ENCODE measurements at regions not wholly inside any gene's neighbourhood (a gene's known extent, or its start where the extent isn't known, plus 50 kb on each side); places are given as distances from the start of the nearest gene placed in this dataset.

GRCh38 chr5:96149546-96149945, 187.9 kb upstream of the ELL2 start:
- no peak overlapping the region for H3K4me3 ChIP-seq (ENCODE audit: low read depth, poor library complexity, severe bottlenecking)
- DNase-seq (ENCODE audit: low spot score in 2 of 2), result peak in 1 of 2 donors; percentile 47
- intact Hi-C loops (cut with DNase I; ENCODE audit: low total_unique reads), result no loop called here
- WGBS, 2 donors, result 44 to 69% methylated on average over 1 of the region's 1 CpG
- TF ChIP-seq POLR2A (IDR thresholded peaks at IDR 0.05) (no peak), CTCF (IDR thresholded peaks at IDR 0.05) (no peak)

- intact Hi-C loops (cut with DNase I; ENCODE audit: low total_unique reads), result no loop called here
- no peak overlapping the region for H3K4me3 ChIP-seq (ENCODE audit: low read depth, poor library complexity, severe bottlenecking)
- 60 to 73% methylated on average over 2 of the region's 2 CpGs for WGBS, 2 donors
- TF ChIP-seq POLR2A (IDR thresholded peaks at IDR 0.05) (no peak), CTCF (IDR thresholded peaks at IDR 0.05) (no peak)
- DNase-seq (ENCODE audit: low spot score in 2 of 2), result no peak
Measured at GRCh38 chr5:96149021-96149420, 187.4 kb upstream of the ELL2 start.

- H3K4me3 ChIP-seq (ENCODE audit: low read depth, poor library complexity, severe bottlenecking), result no peak overlapping the region
- TF ChIP-seq POLR2A (IDR thresholded peaks at IDR 0.05) (no peak), CTCF (IDR thresholded peaks at IDR 0.05) (no peak)
- 74 to 77% methylated on average over 4 of the region's 4 CpGs for WGBS, 2 donors
- intact Hi-C loops (cut with DNase I; ENCODE audit: low total_unique reads), result no loop called here
- DNase-seq (ENCODE audit: low spot score in 2 of 2), result no peak
Measured at GRCh38 chr5:96148376-96148775, 186.7 kb upstream of the ELL2 start.

GRCh38 chr5:96147866-96148265, 186.2 kb upstream of the ELL2 start:
- intact Hi-C loops (cut with DNase I; ENCODE audit: low total_unique reads), result no loop called here
- DNase-seq (ENCODE audit: low spot score in 2 of 2), result no peak
- 94 to 98% methylated on average over 2 of the region's 2 CpGs for WGBS, 2 donors
- no peak overlapping the region for H3K4me3 ChIP-seq (ENCODE audit: low read depth, poor library complexity, severe bottlenecking)
- TF ChIP-seq POLR2A (IDR thresholded peaks at IDR 0.05) (no peak), CTCF (IDR thresholded peaks at IDR 0.05) (no peak)

GRCh38 chr5:96146675-96147074, 185.0 kb upstream of the ELL2 start:
- no peak for DNase-seq (ENCODE audit: low spot score in 2 of 2)
- no peak overlapping the region for H3K4me3 ChIP-seq (ENCODE audit: low read depth, poor library complexity, severe bottlenecking)
- TF ChIP-seq CTCF (IDR thresholded peaks at IDR 0.05) (no peak), POLR2A (IDR thresholded peaks at IDR 0.05) (no peak)
- WGBS, 2 donors, result 68 to 73% methylated on average over 2 of the region's 2 CpGs
- intact Hi-C loops (cut with DNase I; ENCODE audit: low total_unique reads), result no loop called here

GRCh38 chr5:96144289-96144688, 182.6 kb upstream of the ELL2 start:
- no peak for DNase-seq (ENCODE audit: low spot score in 2 of 2)
- 47 to 56% methylated on average over 3 of the region's 3 CpGs for WGBS, 2 donors
- intact Hi-C loops (cut with DNase I; ENCODE audit: low total_unique reads), result no loop called here
- TF ChIP-seq CTCF (IDR thresholded peaks at IDR 0.05) (no peak), POLR2A (IDR thresholded peaks at IDR 0.05) (no peak)
- no peak overlapping the region for H3K4me3 ChIP-seq (ENCODE audit: low read depth, poor library complexity, severe bottlenecking)

Data from lower leg skin (tissue), 4 donors.